H1 (cell line): ENCODE measurements at regions not wholly inside any gene's neighbourhood (a gene's known extent, or its start where the extent isn't known, plus 50 kb on each side); places are given as distances from the start of the nearest gene placed in this dataset.

Experiments
- CTCF ChIA-PET: fragments of 300-600 bp; sonication (Branson Sonifier 250); formaldehyde crosslinking; loops from one replicate; lab custom pipeline; 2021; ENCODE audit not compliant: partially characterized antibody; lab: Charles Lee
- POLR2A ChIA-PET: fragments of 300-600 bp; sonication (Branson Sonifier 250); formaldehyde crosslinking; loops from one replicate; lab custom pipeline; 2021; ENCODE audit warnings: inconsistent platforms; ENCODE audit not compliant: partially characterized antibody; lab: Charles Lee
- DNase-seq, 2 experiments: peaks; one replicate each; pipeline versions ENCODE4 v3.0.0 to v3.0.0-alpha.2; 2010 to 2022; ENCODE audit warnings: low spot score in 2 of 2, low read depth in 1 of 2, mixed read lengths in 1 of 2
- FAIRE-seq: peaks from 2 replicates; lab custom pipeline; 2011; peaks lifted over from hg19 to GRCh38; lab: Jason Lieb, UNC
- H2AFZ ChIP-seq: 2 replicates; pipeline ENCODE4 v1.8.1; 2012; ENCODE audit warnings: low read length, inconsistent platforms
- H2AK5ac ChIP-seq: 2 replicates; pipeline ENCODE4 v1.6.1; 2013; ENCODE audit warnings: low read depth, low read length
- H2BK120ac ChIP-seq: replicated peaks from 2 replicates; pipeline ENCODE3; 2013; ENCODE audit warnings: low read depth, low read length, inconsistent platforms
- H2BK12ac ChIP-seq: 2 replicates; pipeline ENCODE4 v1.6.1; 2013; ENCODE audit warnings: low read depth, low read length
- H2BK15ac ChIP-seq: 2 replicates; pipeline ENCODE4 v1.6.1; 2013; ENCODE audit warnings: low read length
- H2BK20ac ChIP-seq: 2 replicates; pipeline ENCODE4 v1.6.1; 2013; ENCODE audit warnings: low read length
- H2BK5ac ChIP-seq: 2 replicates; pipeline ENCODE4 v1.6.1; 2013; ENCODE audit warnings: low read depth, low read length
- H3K14ac ChIP-seq: 2 replicates; pipeline ENCODE4 v1.6.1; 2013; ENCODE audit warnings: inconsistent platforms; ENCODE audit not compliant: insufficient read length
- H3K18ac ChIP-seq: 2 replicates; pipeline ENCODE4 v1.6.1; 2013; ENCODE audit warnings: low read length; ENCODE audit errors: extremely low read depth
- H3K23ac ChIP-seq: 2 replicates; pipeline ENCODE4 v1.6.1; 2013; ENCODE audit warnings: inconsistent platforms; ENCODE audit not compliant: insufficient read length
- H3K23me2 ChIP-seq: 2 replicates; pipeline ENCODE4 v1.6.1; 2013; ENCODE audit warnings: low read depth, low read length
- H3K27ac ChIP-seq: 2 replicates; pipeline ENCODE4 v1.6.1; 2011; ENCODE audit warnings: low read depth, low read length, inconsistent platforms
- H3K27me3 ChIP-seq, 4 experiments: replicated peaks in 1 of 4; 1 replicate in 1 of 4; 2 replicates in 3 of 4; pipeline versions ENCODE4 v1.6.1 to v1.8.1; 2011 to 2013; ENCODE audit warnings: low read length in 3 of 4, mild to moderate bottlenecking in 3 of 4, inconsistent platforms in 2 of 4, mixed read lengths in 2 of 4, moderate library complexity in 1 of 4; ENCODE audit not compliant: control insufficient read depth in 3 of 4, insufficient read depth in 3 of 4; ENCODE audit errors: extremely low read depth in 1 of 4
- H3K36me3 ChIP-seq, 4 experiments: 2 replicates each; pipeline versions ENCODE4 v1.6.1 to v1.8.1; 2011 to 2013; ENCODE audit warnings: mild to moderate bottlenecking in 4 of 4, low read length in 3 of 4, moderate library complexity in 2 of 4, control low read depth in 1 of 4, inconsistent platforms in 1 of 4; ENCODE audit not compliant: insufficient read depth in 4 of 4, control insufficient read depth in 2 of 4
- H3K4ac ChIP-seq: replicated peaks from 2 replicates; pipeline ENCODE3; 2013; ENCODE audit warnings: low read length, low read depth, mixed read lengths, inconsistent platforms; ENCODE audit not compliant: insufficient read length
- H3K4me1 ChIP-seq, 4 experiments: replicated peaks in 1 of 4; 1 replicate in 1 of 4; 2 replicates in 3 of 4; pipeline versions ENCODE4 v1.6.1 to v1.8.1; 2011 to 2013; ENCODE audit warnings: low read length in 3 of 4, inconsistent platforms in 2 of 4, mixed read lengths in 1 of 4; ENCODE audit not compliant: insufficient read depth in 4 of 4, control insufficient read depth in 3 of 4
- H3K4me2 ChIP-seq, 2 experiments: 2 replicates each; pipeline versions ENCODE4 v1.6.1 to v1.8.1; 2011 to 2013; ENCODE audit warnings: low read depth in 2 of 2, low read length in 2 of 2, control low read depth in 1 of 2, inconsistent platforms in 1 of 2, mild to moderate bottlenecking in 1 of 2; ENCODE audit not compliant: insufficient read depth in 1 of 2
- H3K4me3 ChIP-seq, 4 experiments: fragments of 200-600, 300-600 bp in 1 of 4; sonication (generic), shearing (Covaris generic), sonication (Bioruptor Twin) in 1 of 4; 2 replicates each; pipeline versions ENCODE4 v1.5.1 to v1.8.1; 2011 to 2016; ENCODE audit warnings: low read length in 4 of 4, low read depth in 3 of 4, control low read depth in 2 of 4, inconsistent platforms in 2 of 4, mild to moderate bottlenecking in 2 of 4, mixed read lengths in 1 of 4, moderate library complexity in 1 of 4; ENCODE audit not compliant: insufficient read depth in 2 of 4; ENCODE audit errors: extremely low read depth in 1 of 4
- H3K56ac ChIP-seq: replicated peaks from 2 replicates; pipeline ENCODE3; 2013; ENCODE audit warnings: low read depth, mild to moderate bottlenecking, mixed read lengths, low read length, inconsistent platforms; ENCODE audit not compliant: insufficient read length
- H3K79me1 ChIP-seq: 2 replicates; pipeline ENCODE4 v1.6.1; 2013; ENCODE audit warnings: low read depth, low read length, control low read depth
- H3K79me2 ChIP-seq, 2 experiments: 2 replicates each; pipeline versions ENCODE4 v1.6.1 to v1.8.1; 2012 to 2013; ENCODE audit warnings: low read length in 2 of 2, mild to moderate bottlenecking in 2 of 2, inconsistent platforms in 1 of 2; ENCODE audit not compliant: insufficient read depth in 2 of 2, control insufficient read depth in 1 of 2
- H3K9ac ChIP-seq, 4 experiments: replicated peaks in 1 of 4; 1 replicate in 1 of 4; 2 replicates in 3 of 4; pipeline versions ENCODE4 v1.6.1 to v1.8.1; 2011 to 2013; ENCODE audit warnings: low read depth in 3 of 4, low read length in 3 of 4, control low read depth in 2 of 4, mild to moderate bottlenecking in 2 of 4, moderate library complexity in 2 of 4, inconsistent platforms in 1 of 4; ENCODE audit errors: extremely low read depth in 1 of 4
- H3K9me3 ChIP-seq, 2 experiments: 2 replicates each; pipeline versions ENCODE4 v1.6.1 to v1.8.1; 2012 to 2013; ENCODE audit warnings: mild to moderate bottlenecking in 2 of 2, moderate library complexity in 2 of 2, control low read depth in 1 of 2, inconsistent platforms in 1 of 2, low read depth in 1 of 2, low read length in 1 of 2, mixed read lengths in 1 of 2; ENCODE audit not compliant: insufficient read depth in 2 of 2
- H4K20me1 ChIP-seq, 2 experiments: replicated peaks in 1 of 2; 2 replicates each; pipeline versions ENCODE3 to v1.8.1; 2011 to 2013; ENCODE audit warnings: inconsistent platforms in 2 of 2, low read length in 2 of 2, mild to moderate bottlenecking in 1 of 2; ENCODE audit not compliant: insufficient read depth in 2 of 2, control insufficient read depth in 1 of 2
- H4K5ac ChIP-seq: 2 replicates; pipeline ENCODE4 v1.6.1; 2013; ENCODE audit warnings: low read length, low read depth, mixed read lengths, inconsistent platforms; ENCODE audit not compliant: insufficient read length
- H4K8ac ChIP-seq: 2 replicates; pipeline ENCODE4 v1.8.0; 2013; ENCODE audit warnings: mild to moderate bottlenecking, moderate library complexity, low read length, inconsistent platforms; ENCODE audit not compliant: insufficient read depth; ENCODE audit errors: extremely low read depth
- H4K91ac ChIP-seq: replicated peaks from 2 replicates; pipeline ENCODE3; 2013; ENCODE audit warnings: low read length, mixed read lengths, inconsistent platforms; ENCODE audit not compliant: insufficient read length
- BCL11A ChIP-seq, 2 experiments: IDR thresholded peaks; one replicate each; pipeline ENCODE4 v1.6.1; 2011; ENCODE audit warnings: low read depth in 2 of 2, low read length in 2 of 2, mild to moderate bottlenecking in 2 of 2
- CBX5 ChIP-seq: fragments of 300-800, 300-1000 bp; sonication (generic); IDR thresholded peaks from 2 replicates; pipeline ENCODE4 v1.7.1; 2016; ENCODE audit warnings: antibody characterized with exemption, low read length, low read depth
- CEBPB ChIP-seq: IDR thresholded peaks from 2 replicates; pipeline ENCODE4 v1.6.1; 2012; ENCODE audit warnings: low read depth, low read length
- EP300 ChIP-seq, 2 experiments: IDR thresholded peaks; 1 replicate in 1 of 2; 2 replicates in 1 of 2; pipeline ENCODE4 v1.6.1; 2011 to 2012; ENCODE audit warnings: low read depth in 2 of 2, low read length in 2 of 2, mild to moderate bottlenecking in 2 of 2, borderline replicate concordance in 1 of 2, inconsistent platforms in 1 of 2, moderate library complexity in 1 of 2
- GTF2F1 ChIP-seq: IDR thresholded peaks from 2 replicates; pipeline ENCODE4 v1.6.1; 2012; ENCODE audit warnings: low read depth, low read length, improper control_type of control experiment, borderline replicate concordance
- RFX5 ChIP-seq: IDR thresholded peaks from 2 replicates; pipeline ENCODE4 v1.6.1; 2011; ENCODE audit warnings: low read depth, low read length, improper control_type of control experiment, borderline replicate concordance
- WGBS, 2 experiments: shearing (Covaris generic) in 1 of 2; methylation state at CpG; one replicate each; pipeline versions ENCODE4 v1.1.6 to v1.1.7; 2013 to 2015; ENCODE audit warnings: low lambda C conversion rate in 2 of 2, mixed read lengths in 2 of 2, inconsistent platforms in 1 of 2, low coverage in 1 of 2, missing lambda C conversion rate in 1 of 2; ENCODE audit not compliant: insufficient replicate concordance in 2 of 2, insufficient coverage in 1 of 2, insufficient read length in 1 of 2; ENCODE audit errors: extremely low coverage in 1 of 2, missing lambda C conversion rate in 1 of 2; 5-methylcytosine and 5-hydroxymethylcytosine counted together

DNA sequence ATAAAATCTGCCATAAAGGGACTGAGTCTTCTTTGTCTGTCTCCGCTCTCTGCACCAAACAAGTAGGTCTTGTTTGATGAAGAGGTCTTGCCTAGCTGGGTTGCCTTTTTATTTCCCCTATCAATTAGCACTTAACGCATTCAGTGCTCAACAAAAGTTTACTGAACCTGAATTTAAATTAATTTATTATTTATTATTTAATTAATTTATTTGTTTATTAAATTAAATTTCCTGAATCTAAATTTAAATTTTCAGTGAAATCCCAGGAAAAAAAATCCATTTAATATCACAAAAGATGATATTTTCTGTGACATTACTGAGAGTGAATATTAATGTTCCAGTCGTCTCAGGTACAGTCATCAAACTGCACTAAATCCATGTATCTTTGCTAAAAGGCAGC is 164.9 kb upstream of the AGTR1 start:
- Histone ChIP-seq H3K4me2 (no peak overlapping the region), H2BK5ac (no peak overlapping the region), H3K9ac (no peak overlapping the region), H2BK12ac (no peak overlapping the region), H2BK20ac (no peak overlapping the region), H4K5ac (no peak overlapping the region), H3K23me2 (no peaks in the 10 kb centered on the region), H3K23ac (no peak overlapping the region), H3K56ac (no peak overlapping the region), H2BK15ac (no peak overlapping the region), H3K18ac (no peak overlapping the region), H3K79me1 (no peaks in the 10 kb centered on the region), H2BK120ac (no peak overlapping the region), H2AK5ac (no peak overlapping the region), H3K79me2 (no peaks in the 10 kb centered on the region), H3K14ac (no peak overlapping the region), H3K4ac (no peak overlapping the region), H4K91ac (no peak overlapping the region), H3K27me3 (no peaks in the 10 kb centered on the region), H3K27ac (no peak overlapping the region), H4K8ac (no peak overlapping the region), H4K20me1 (no peaks in the 10 kb centered on the region), H3K36me3 (no peaks in the 10 kb centered on the region), H3K4me1 (no peaks in the 10 kb centered on the region), H2AFZ (no peak overlapping the region), H3K4me3 (no peak overlapping the region), H3K9me3 (no peaks in the 10 kb centered on the region)
- no peak for DNase-seq
- WGBS, 2 experiments = 92% methylated on average over 3 of the region's 3 CpGs; no CpG with 5 or more reads in 1 of the 2 experiments
- FAIRE-seq = no peak
- no peak for TF ChIP-seq CBX5
- TF ChIP-seq BCL11A (IDR thresholded peaks at IDR 0.05; ENCODE audit: low read depth in 2 of 2, low read length in 2 of 2) = no peak
- TF ChIP-seq CEBPB = no peak
- TF ChIP-seq RFX5 = no peak
- TF ChIP-seq EP300 (IDR thresholded peaks at IDR 0.05; ENCODE audit: borderline replicate concordance in 1 of 2, low read depth in 2 of 2, low read length in 2 of 2) = no peak
- TF ChIP-seq GTF2F1 = no peak
- CTCF ChIA-PET = interaction anchor here (0.8 kb wide), 1 partner anchor 114 kb away, joined by 3 read pairs; no protein-coding TSS in a partner anchor
- POLR2A ChIA-PET = no interaction called here
